HG03442 (cell line): ENCODE measurements at regions not wholly inside any gene's neighbourhood (a gene's known extent, or its start where the extent isn't known, plus 50 kb on each side); places are given as distances from the start of the nearest gene placed in this dataset.

Experiments
- ATAC-seq: cut with Tn5 transposase; IDR thresholded peaks from one replicate; pipeline ENCODE4 v1.9.1; 2021; ENCODE audit warnings: mild to moderate bottlenecking, moderate library complexity; ENCODE audit not compliant: unreplicated experiment

GRCh38 chr18:31246460-31246859, 71.5 kb upstream of the DSG1 start:
- no peak for ATAC-seq

- ATAC-seq: no peak
Measured at GRCh38 chr18:31247574-31248199, 70.3 kb upstream of the DSG1 start.

GRCh38 chr18:31248783-31249521, 69.0 kb upstream of the DSG1 start:
- ATAC-seq: no peak

- ATAC-seq: no peak
Measured at GRCh38 chr18:31250902-31251301, 67.1 kb upstream of the DSG1 start.

- ATAC-seq: no peak
Measured at GRCh38 chr18:31252522-31252921, 65.4 kb upstream of the DSG1 start.

GRCh38 chr18:31255953-31256352, 62.0 kb upstream of the DSG1 start:
- no peak for ATAC-seq

- ATAC-seq: no peak
Measured at GRCh38 chr18:31258789-31259188, 59.2 kb upstream of the DSG1 start.

GRCh38 chr18:31261792-31262582, 56.0 kb upstream of the DSG1 start:
- no peak for ATAC-seq

- peak; percentile 86 for ATAC-seq
Measured at GRCh38 chr18:31267823-31268481, 50.0 kb upstream of the DSG1 start.
